Thyroid gland (tissue), 4 donors: ENCODE measurements at regions not wholly inside any gene's neighbourhood (a gene's known extent, or its start where the extent isn't known, plus 50 kb on each side); places are given as distances from the start of the nearest gene placed in this dataset.

ENCODE experiments used
- DNase-seq, 2 donors: peaks; one replicate each; pipeline ENCODE4 v3.0.0-alpha.2; 2019
- H3K27ac ChIP-seq, 3 donors: fragments of 200-600 bp; sonication (generic); 1 replicate in 2 of 3; 2 replicates in 1 of 3; pipeline ENCODE4 v1.5.1; 2016 to 2019; ENCODE audit warnings: mild to moderate bottlenecking in 1 of 3, moderate library complexity in 1 of 3
- H3K27me3 ChIP-seq: fragments of 200-600 bp; sonication (generic); one replicate; pipeline ENCODE4 v1.5.1; 2019
- H3K36me3 ChIP-seq, 2 donors: fragments of 200-600 bp; sonication (generic); one replicate each; pipeline ENCODE4 v1.5.1; 2016 to 2019
- H3K4me1 ChIP-seq, 2 donors: fragments of 200-600 bp; sonication (generic); one replicate each; pipeline ENCODE4 v1.5.1; 2017 to 2019
- H3K4me3 ChIP-seq, 3 donors: fragments of 200-600 bp; sonication (generic); replicated peaks in 1 of 3; 1 replicate in 2 of 3; 2 replicates in 1 of 3; pipeline ENCODE4 v1.5.1; 2016; ENCODE audit warnings: mild to moderate bottlenecking in 1 of 3
- H3K9me3 ChIP-seq: fragments of 200-600 bp; sonication (generic); one replicate; pipeline ENCODE4 v1.5.1; 2017
- CTCF ChIP-seq, 6 experiments: fragments of 200-600 bp in 3 of 6; fragments of 450-650 bp in 3 of 6; sonication (generic) in 3 of 6; IDR thresholded peaks; one replicate each; pipeline ENCODE4 v1.5.1; 2016 to 2019; ENCODE audit warnings: antibody characterized with exemption in 6 of 6, mild to moderate bottlenecking in 2 of 6, inconsistent platforms in 1 of 6, moderate library complexity in 1 of 6
- POLR2A ChIP-seq, 2 donors: fragments of 450-650 bp; IDR thresholded peaks; one replicate each; pipeline ENCODE4 v1.6.1; 2017; ENCODE audit warnings: antibody characterized with exemption in 2 of 2, mild to moderate bottlenecking in 2 of 2, moderate library complexity in 1 of 2
- WGBS, 2 donors: methylation state at CpG; one replicate each; pipeline ENCODE4 v1.1.5; 2017; 5-methylcytosine and 5-hydroxymethylcytosine counted together
- intact Hi-C: fragments of 100-400 bp; cut with DNase I; formaldehyde crosslinking; loops from one replicate; pipeline ENCODE4 v1.15.1; 2023

GRCh38 chr11:91350931-91351330 is 873.7 kb upstream of the FAT3 start:
- Histone ChIP-seq H3K4me3 (no peak overlapping the region), H3K9me3 (no peaks in the 10 kb centered on the region), H3K27me3 (no peaks in the 10 kb centered on the region), H3K4me1 (no peaks in the 10 kb centered on the region), H3K36me3 (no peaks in the 10 kb centered on the region), H3K27ac (no peak overlapping the region)
- TF ChIP-seq CTCF (IDR thresholded peaks at IDR 0.05) (no peak), POLR2A (IDR thresholded peaks at IDR 0.05) (no peak)
- intact Hi-C loops: no loop called here
- WGBS, 2 donors: 33 to 46% methylated on average over 3 of the region's 3 CpGs
- no peak for DNase-seq

GRCh38 chr11:91326751-91327150 is 897.9 kb upstream of the FAT3 start:
- H3K36me3 ChIP-seq: no peaks in the 10 kb centered on the region
- 81 to 86% methylated on average over 2 of the region's 2 CpGs for WGBS, 2 donors

GRCh38 chr11:91326280-91326679 is 898.3 kb upstream of the FAT3 start:
- Histone ChIP-seq H3K27me3 (no peaks in the 10 kb centered on the region), H3K4me1 (no peaks in the 10 kb centered on the region), H3K9me3 (no peaks in the 10 kb centered on the region), H3K36me3 (no peaks in the 10 kb centered on the region), H3K27ac (no peak overlapping the region), H3K4me3 (no peak overlapping the region)
- DNase-seq: no peak
- TF ChIP-seq POLR2A (IDR thresholded peaks at IDR 0.05) (no peak), CTCF (IDR thresholded peaks at IDR 0.05) (no peak)
- whole genome bisulfite sequencing, 2 donors: 84 to 93% methylated on average over 2 of the region's 2 CpGs
- intact Hi-C loops: no loop called here

More at GRCh38 chr11:91326751-91327150, 897.9 kb upstream of the FAT3 start:
- Histone ChIP-seq H3K4me1 (no peaks in the 10 kb centered on the region), H3K27me3 (no peaks in the 10 kb centered on the region), H3K27ac (no peak overlapping the region), H3K9me3 (no peaks in the 10 kb centered on the region), H3K4me3 (no peak overlapping the region)
- intact Hi-C loops: no loop called here
- no peak for DNase-seq
- TF ChIP-seq CTCF (IDR thresholded peaks at IDR 0.05) (no peak), POLR2A (IDR thresholded peaks at IDR 0.05) (no peak)

GRCh38 chr11:91314521-91314920 is 910.1 kb upstream of the FAT3 start:
- WGBS, 2 donors: 75 to 96% methylated on average over 2 of the region's 2 CpGs
- no peaks in the 10 kb centered on the region for H3K27me3 ChIP-seq
- H3K9me3 ChIP-seq: no peaks in the 10 kb centered on the region
- no peak overlapping the region for H3K4me3 ChIP-seq
- no peaks in the 10 kb centered on the region for H3K36me3 ChIP-seq
- TF ChIP-seq CTCF (IDR thresholded peaks at IDR 0.05) (no peak), POLR2A (IDR thresholded peaks at IDR 0.05) (no peak)
- H3K27ac ChIP-seq: no peak overlapping the region
- DNase-seq: no peak
- intact Hi-C loops: no loop called here
- H3K4me1 ChIP-seq: no peaks in the 10 kb centered on the region

- TF ChIP-seq CTCF (IDR thresholded peaks at IDR 0.05): no peak
- TF ChIP-seq POLR2A (IDR thresholded peaks at IDR 0.05): no peak
- Histone ChIP-seq H3K36me3 (no peaks in the 10 kb centered on the region), H3K9me3 (no peaks in the 10 kb centered on the region), H3K4me3 (no peak overlapping the region), H3K4me1 (no peaks in the 10 kb centered on the region), H3K27ac (no peak overlapping the region), H3K27me3 (no peaks in the 10 kb centered on the region)
- WGBS, 2 donors: 68 to 75% methylated on average over 2 of the region's 2 CpGs
- intact Hi-C loops: no loop called here
- DNase-seq: no peak
Observed at GRCh38 chr11:91312541-91312940, 912.1 kb upstream of the FAT3 start.
